Stimulated activated CD4-positive, alpha-beta T cell treated with anti-CD3 and anti-CD28 coated beads, Interleukin-1b, Interleukin-23, amount 100 ng/mL, for 24 hours (primary cell): ENCODE measurements at regions not wholly inside any gene's neighbourhood (a gene's known extent, or its start where the extent isn't known, plus 50 kb on each side); places are given as distances from the start of the nearest gene placed in this dataset.

Experiments used
- DNase-seq, 4 experiments: peaks; one replicate each; pipeline ENCODE4 v3.0.0-alpha.2; 2020; ENCODE audit warnings: low read depth in 4 of 4, low spot score in 1 of 4

DNA sequence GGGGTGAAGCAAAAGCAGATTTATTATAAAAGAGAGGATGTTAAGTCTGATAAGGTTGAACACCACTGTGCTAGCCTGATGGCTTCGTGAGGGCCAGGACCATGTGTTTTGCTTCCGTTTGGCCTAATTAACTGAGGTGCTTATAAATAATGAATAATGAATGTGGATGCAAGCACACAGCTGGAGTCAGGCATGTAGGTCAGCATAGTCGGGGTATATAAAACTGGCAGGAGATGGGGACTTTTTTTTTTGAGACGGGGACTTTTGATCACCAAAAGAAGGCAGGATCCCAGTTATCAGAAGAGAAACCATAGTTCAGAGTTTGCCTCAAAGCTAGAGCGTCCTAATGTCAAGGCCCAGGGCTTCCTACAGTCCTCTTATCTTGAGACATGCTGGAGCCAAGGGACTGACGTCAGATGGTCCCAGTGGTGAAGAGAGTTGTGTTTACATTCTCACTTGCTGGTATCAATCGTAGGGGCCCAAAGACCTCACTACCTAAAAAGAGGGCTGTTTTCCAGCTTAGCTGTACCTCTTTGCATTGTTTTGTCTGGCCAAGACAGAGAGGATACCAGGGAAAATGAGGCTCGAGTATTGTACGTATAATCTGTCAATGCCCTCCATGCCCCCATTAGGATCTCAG lies 50.4 kb downstream of the RTL9 start:
- no peak for DNase-seq

- no peak for DNase-seq
Observed at GRCh38 chrX:110409925-110410324, 51.3 kb downstream of the RTL9 start.

DNA sequence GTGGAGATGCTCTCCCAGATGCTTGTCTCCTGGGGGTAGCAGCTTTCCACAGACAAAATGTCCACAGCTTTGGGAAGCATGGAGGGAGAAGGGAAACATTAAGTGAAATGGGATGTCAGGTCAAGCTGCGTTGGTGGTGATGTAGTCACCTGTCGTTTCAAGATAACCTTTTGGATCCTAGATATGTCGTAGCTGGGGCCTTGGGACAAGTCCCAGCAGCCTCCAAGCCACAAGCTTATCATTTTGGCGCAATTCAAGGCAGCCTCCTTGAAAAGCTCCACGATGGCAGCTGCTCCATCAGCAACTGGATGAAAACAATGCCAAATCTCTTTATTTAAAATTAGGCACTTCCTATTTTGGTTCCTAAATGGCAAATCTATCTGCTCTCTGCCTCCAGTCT lies 52.0 kb downstream of the RTL9 start:
- DNase-seq, result no peak

DNA sequence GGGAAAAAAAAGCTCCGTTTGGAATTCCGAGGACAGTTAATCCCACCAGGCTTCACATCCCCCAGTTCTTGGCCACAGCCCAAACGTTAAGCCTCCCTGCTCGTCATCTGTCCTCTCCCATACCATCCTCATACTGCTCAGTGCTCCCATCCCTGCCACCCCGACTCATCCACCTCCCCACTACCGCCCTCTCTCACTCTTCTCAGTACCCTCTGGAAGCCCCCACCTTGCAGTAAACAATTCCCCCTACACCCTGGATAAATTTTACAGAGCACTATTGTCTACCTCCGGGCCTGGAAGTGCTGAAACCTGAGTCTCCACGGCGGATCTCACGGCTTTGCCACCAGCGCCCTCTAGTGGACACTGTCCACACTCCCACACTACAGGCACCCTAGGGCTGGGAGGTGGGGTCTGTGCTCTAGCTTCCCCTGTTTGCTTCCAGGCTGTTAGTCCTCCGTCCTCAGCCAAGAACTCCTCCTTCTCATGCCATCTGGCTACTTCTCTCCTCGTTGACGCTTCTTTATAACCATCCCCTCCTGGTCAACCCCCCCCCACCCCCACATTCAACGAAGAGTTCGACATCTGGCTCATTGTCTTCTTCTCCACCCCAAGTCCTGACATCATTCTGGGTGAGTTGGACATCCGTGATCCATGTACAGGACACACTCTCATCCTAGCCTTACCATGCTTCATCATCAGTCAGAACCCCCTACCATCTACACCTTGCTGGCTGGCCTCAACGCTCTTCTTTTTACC lies 54.5 kb downstream of the RTL9 start:
- DNase-seq, result peak; percentile 34 to 60 (median 41)

GRCh38 chrX:110413727-110414124 lies 55.1 kb downstream of the RTL9 start:
- DNase-seq, result no peak

DNA sequence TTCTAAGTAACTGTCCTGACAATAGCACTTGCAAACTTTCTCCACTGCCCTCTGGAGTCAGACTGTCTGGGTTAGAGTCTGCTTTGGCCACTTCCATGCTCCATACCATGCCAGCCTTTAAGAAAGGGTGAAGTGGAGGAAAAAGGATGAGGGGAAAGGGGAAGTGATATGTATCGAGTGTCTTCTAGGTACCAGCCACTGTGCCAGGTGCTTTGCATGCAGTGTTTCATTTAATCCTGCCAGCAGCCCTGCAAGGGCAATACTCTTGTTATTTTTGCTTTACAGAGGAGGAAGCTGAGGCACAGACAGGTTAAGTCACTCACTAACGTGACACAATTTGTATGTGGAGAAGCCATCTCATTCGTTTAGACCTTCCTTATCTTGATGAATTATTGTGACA lies 55.6 kb downstream of the RTL9 start:
- no peak for DNase-seq

GRCh38 chrX:110414679-110415439 lies 56.2 kb downstream of the RTL9 start:
- DNase-seq, result no peak

DNA sequence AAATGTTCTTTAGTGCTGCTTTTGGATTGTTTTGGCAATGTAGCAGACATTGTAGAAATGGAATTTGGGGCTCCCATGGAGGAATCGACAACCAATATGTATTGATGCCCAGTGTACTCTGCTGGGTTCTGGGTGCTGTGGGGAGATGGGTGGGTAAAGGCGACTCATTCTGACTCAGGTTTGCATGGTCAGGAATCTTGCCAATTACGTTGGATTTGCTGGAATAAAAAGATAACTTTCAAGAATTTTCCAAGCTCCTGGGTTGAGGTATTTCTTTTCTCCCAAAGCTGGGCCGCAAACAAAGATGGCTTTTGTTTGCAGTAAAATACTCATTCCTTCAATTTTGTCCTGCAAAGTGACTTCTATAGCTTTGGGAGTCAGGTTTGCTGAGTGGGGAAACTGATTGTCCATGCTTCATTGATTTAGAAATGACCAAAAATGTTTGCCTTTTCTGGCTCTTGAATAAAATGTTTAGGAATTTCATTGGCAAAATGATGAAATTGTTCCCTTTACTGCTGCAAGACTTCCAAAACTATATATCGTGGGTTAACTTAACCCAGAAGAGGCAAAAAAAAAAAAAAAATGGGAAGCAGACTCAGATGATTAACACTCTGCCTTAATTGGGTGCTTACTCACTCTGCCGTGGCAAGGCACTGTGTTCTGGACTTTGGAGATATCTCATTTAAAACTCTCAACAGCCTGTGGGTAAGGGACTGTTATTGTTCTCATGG lies 57.0 kb downstream of the RTL9 start:
- no peak for DNase-seq

DNA sequence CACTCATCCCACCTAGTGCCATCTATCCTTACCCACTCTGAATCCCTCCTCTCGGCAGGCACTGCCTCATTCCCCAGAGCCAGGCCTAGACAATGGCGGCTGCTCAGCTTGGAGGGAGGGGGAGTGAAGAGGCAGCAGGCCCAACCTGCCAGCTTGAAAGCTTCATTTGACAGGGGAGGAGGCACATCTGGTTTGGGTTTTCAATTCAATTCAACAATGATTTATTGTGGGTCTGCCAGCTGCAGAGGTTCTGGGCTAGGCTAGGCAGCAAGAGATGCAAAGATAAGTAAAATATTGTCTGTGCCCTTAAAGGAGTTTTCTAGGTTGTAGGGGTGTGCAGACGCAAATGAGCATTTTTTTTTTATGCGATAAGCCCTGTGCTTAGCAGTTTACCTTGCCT lies 58.5 kb downstream of the RTL9 start:
- DNase-seq, result no peak

- no peak for DNase-seq
Observed at GRCh38 chrX:110418316-110419235, 59.9 kb downstream of the RTL9 start.

DNA sequence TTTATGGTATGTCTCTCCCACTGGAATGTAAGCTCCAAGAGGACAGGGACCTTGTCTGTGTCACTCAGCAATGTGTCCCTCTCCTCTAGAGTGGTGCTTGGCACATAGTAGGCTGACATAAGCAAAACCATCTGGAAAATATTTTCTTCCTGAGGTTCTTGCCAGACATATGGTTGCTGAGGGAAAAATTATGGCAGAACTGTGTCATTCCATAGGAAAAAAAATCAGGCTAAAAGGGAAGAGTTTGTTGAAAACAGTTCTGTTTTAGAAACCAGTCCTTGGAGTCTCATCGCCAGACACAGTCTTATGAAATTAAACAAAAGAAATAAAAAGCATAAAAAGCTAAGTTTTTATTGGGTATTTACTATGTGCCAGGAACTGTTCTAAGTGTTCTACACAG lies 60.9 kb downstream of the RTL9 start:
- no peak for DNase-seq

DNA sequence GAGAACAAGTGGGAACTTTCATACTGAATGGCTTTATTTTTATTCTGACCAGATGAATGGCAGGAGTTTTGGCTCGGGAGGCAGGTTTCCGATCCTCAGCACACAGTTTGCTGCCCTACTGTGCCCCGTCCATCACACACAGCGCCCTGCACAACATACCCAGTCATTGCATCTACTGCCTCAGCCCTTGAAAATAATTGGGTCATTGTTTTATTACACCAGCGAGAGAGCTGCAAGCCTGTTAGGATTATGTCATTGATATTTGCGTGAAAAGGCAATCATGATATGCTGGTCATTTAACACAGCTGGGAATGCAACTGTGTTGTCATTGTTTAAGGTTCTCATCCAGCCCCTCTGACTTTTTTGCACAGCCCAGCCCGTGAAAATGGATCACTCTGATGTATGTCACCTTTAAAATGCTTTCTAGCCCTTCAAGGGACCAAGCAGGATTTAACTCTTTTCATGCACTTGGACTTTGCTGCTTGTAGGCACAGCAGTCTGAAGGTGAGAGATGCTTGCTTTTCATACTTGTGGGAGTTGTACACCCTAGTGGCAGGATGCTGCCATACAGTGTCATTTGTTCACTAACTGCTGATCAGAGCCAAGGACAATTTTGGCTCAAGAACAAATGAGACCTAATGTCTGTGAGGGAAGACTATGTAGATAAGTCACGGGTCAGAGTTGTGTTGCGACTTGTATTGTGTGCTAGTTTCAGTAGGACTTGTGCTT lies 62.3 kb downstream of the RTL9 start:
- DNase-seq, result no peak

- DNase-seq, result no peak
Observed at GRCh38 chrX:110421500-110422455, 63.1 kb downstream of the RTL9 start.

- DNase-seq, result no peak
Observed at GRCh38 chrX:110425222-110426154, 66.8 kb downstream of the RTL9 start.

DNA sequence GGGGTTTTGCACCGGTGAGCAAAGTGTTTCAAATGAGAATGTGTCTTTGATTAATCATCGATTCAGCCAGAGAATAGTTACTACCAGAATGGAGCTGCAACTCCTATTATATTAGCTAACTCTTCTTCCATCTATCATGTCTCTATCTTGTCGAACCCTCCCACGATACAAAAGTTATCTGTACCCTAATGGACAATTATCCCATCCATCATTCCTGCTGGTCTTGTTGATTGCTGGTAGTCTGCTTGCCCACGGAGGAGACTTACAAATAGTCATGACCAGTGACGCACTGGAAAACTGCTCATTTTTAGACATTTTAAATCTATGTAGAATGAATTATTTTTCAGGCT lies 67.5 kb downstream of the RTL9 start:
- DNase-seq, result no peak

DNA sequence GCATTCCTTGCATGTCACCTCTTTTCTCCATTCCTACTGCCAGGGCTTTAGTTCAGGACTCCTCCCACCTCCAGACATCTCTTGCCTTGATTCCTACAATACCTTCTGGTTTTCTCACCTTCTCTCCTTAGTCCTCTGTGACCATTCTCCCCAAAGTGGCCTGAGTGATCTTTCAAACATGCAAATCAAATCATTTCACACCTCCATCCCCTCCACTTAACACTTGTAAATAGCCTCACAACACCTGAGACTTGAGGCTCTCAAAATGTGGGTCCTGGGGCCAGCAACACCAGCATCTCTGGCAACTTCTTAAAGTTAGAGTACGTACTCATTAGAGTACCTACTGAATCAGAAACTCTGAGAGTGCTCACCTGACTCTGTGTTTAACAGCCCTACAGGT lies 68.4 kb downstream of the RTL9 start:
- no peak for DNase-seq

DNA sequence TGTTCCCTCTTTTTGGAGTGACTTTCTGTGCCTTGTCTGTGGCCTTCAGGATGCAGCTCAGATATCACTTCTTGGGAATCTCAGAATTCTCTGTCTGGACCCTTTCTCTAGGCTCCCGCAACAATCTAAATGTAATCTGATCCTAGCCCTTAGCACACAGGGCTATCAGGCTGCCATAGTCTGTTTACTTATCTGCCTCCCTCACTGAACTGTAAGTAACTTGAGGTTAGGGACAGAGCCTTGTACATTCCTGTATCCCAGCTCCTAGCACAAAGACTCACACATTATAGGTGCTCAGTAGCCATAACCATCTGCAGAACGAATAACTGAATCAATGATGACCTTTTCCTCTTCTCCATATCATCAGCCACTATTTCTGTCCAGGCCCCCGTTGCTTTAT lies 69.5 kb downstream of the RTL9 start:
- no peak for DNase-seq
